ENCODE measurements at regions not wholly inside any gene's neighbourhood (a gene's known extent, or its start where the extent isn't known, plus 50 kb on each side); places are given as distances from the start of the nearest gene placed in this dataset.
"Not testable (repeated sequence)": the region's sequence is repeated elsewhere in the genome, so short reads cannot be mapped to it uniquely, and the experiment has no call there.

DNA sequence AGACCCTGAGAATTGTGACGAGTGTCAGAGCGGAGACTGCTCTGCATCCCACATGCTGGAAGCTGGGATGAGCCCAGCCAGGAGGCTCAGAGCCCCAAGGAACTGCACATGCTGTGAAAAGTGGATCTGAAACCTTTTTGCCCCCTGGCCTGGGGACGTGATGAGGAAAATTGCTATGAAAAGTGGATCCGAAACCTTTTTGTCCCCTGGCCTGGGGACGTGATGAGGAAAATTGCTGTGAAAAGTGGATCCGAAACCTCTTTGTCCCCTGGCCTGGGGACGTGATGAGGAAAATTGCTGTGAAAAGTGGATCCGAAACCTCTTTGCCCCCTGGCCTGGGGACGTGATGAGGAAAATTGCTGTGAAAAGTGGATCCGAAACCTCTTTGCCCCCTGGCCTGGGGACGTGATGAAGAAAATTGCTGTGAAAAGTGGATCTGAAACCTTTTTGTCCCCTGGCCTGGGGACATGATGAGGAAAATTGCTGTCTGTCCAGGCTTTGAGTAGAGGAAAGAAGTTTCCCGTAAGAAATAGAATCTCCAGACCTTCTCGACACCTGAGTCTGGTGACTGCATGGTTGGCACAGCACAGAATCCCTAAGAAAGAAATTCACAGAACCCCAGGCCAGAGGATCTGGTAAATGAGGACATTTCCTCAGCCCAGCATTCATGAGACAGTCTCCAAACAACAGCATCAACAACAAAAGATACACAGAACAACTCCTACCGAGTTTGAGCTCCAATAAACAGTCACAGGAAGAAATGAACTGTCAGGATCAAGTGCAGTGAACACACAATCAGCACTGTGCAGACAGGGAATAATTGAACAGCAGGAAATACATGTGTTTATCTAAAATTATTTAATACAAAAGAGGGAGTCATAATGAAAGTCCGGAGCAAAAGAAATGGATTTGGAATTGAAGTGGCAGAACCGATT lies 188.8 kb downstream of the LAT start:
- intact Hi-C loops (cut with DNase I; ENCODE audit: low total_unique reads); DNase-seq; H3K36me3 ChIP-seq (ENCODE audit: low read depth, missing control alignments); H3K4me3 ChIP-seq; H3K27me3 ChIP-seq; H3K27ac ChIP-seq; H3K9me3 ChIP-seq: not testable (repeated sequence)
- 87 to 91% methylated on average over 16 of the region's 16 CpGs for WGBS, 2 donors
- H3K4me1 ChIP-seq, result peaks cover 22% of the 10 kb centered on the region

GRCh38 chr16:29172098-29172724 lies 187.4 kb downstream of the LAT start:
- H3K9me3 ChIP-seq; H3K27ac ChIP-seq; H3K4me3 ChIP-seq; H3K27me3 ChIP-seq; intact Hi-C loops (cut with DNase I; ENCODE audit: low total_unique reads); DNase-seq; H3K36me3 ChIP-seq (ENCODE audit: low read depth, missing control alignments): not testable (repeated sequence)
- peaks cover 16% of the 10 kb centered on the region for H3K4me1 ChIP-seq
- 81% methylated on average over 7 of the region's 7 CpGs for WGBS, 2 donors

DNA sequence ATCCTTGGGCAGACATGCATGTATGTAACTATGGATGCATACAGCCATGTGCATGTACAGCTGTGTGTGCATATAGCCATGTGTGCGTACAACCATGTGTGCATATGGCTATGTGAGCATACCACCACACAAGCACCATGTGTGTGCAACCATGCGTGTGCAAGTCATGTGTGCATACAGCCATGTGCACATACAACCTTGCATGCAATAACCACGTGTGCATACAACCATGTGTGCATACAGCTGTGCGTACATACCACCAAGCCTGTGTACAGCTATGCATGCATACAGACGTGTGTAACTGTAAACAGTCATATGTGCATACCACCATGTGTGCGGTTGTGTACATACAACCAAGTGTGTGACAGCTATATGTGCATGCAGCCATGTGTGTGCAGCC lies 186.4 kb downstream of the LAT start:
- H3K27ac ChIP-seq; H3K9me3 ChIP-seq; H3K27me3 ChIP-seq; H3K36me3 ChIP-seq (ENCODE audit: low read depth, missing control alignments); H3K4me3 ChIP-seq; DNase-seq; intact Hi-C loops (cut with DNase I; ENCODE audit: low total_unique reads): not testable (repeated sequence)
- 94 to 100% methylated on average over 2 to 6 of the region's 6 CpGs for whole genome bisulfite sequencing, 2 donors
- H3K4me1 ChIP-seq, result peaks cover 12% of the 10 kb centered on the region

DNA sequence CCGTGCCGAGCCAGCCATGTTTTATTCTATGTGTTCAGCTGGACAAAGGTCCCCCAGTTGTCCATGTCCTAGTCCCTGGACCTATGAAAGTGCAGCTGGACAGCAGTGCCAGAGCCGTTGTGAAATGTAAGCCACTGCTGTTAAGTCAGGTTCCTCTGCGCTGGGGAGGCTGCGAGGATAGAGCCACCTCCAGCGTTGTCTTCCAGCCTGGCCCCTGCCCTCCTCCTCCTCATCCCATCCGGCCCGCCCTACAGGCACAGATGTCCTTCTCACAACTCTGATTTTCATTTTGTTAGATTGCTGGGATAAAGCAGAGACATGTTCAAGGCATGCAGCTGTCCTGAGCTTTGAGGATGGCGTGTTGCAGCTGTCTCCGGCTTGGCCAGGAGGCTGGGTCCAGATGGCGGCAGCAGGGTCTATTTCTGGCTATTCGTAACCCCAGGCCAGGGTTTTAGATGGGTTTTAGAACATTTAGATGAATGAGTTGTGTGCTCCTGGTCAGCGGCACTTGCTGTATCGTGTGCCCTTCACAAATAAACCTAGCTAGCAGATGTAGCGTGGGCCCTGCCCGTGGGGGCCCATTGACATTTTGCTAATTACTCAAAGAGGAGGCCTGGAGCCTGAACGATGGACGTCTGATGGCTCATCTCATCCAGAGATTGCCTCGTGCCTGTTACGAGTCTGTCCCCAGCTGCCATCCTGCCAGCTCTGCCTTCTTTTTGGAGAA lies 185.7 kb downstream of the LAT start:
- H3K4me1 ChIP-seq; DNase-seq; H3K27me3 ChIP-seq; H3K36me3 ChIP-seq (ENCODE audit: low read depth, missing control alignments); H3K4me3 ChIP-seq; intact Hi-C loops (cut with DNase I; ENCODE audit: low total_unique reads); H3K9me3 ChIP-seq: not testable (repeated sequence)
- WGBS, 2 donors, result 63 to 73% methylated on average over 19 to 20 of the region's 20 CpGs
- H3K27ac ChIP-seq, result peak overlapping the region in 1 of 2 donors; percentile 59

GRCh38 chr16:29169295-29169994 lies 184.6 kb downstream of the LAT start:
- DNase-seq; H3K9me3 ChIP-seq; H3K27me3 ChIP-seq; H3K4me3 ChIP-seq; H3K36me3 ChIP-seq (ENCODE audit: low read depth, missing control alignments); intact Hi-C loops (cut with DNase I; ENCODE audit: low total_unique reads); H3K4me1 ChIP-seq: not testable (repeated sequence)
- WGBS, 2 donors, result 47 to 69% methylated on average over 11 to 16 of the region's 16 CpGs
- H3K27ac ChIP-seq, result peak overlapping the region in 1 of 2 donors; percentile 59

DNA sequence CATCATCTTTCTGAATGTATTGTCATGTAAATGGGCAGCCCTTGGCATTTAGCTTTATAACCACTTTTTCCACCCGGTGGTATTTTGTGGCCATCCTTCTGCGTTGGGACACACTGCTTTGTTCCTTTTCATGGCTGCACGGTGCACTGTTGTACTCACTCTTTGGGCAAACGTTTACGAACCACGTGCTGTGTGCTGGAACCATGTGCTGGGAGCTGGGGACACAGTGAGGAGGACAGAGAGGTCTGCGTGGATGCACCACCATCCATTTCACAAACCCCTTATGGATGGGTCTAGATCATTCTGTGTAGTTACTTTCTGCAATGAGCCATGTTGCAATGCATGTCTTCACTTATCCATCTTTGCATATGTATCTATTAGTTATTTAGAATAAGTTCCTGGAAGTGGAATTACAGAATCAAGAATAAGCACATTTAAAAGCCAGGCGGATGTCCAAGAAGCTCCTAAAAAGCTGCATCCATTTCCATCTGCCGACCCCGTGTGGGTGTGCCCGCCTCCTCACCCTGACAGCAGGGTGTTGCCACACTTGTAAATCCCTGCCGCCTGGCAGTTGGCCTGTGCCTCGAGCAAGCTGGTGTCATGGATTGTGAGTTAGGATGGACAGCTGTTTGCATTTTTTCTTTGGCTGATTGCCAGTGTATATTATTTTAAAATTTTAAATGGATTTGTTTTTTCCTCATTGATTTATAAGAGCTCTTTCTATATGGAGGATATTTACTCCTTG lies 183.8 kb downstream of the LAT start:
- H3K4me1 ChIP-seq; DNase-seq; H3K36me3 ChIP-seq (ENCODE audit: low read depth, missing control alignments); H3K27ac ChIP-seq; intact Hi-C loops (cut with DNase I; ENCODE audit: low total_unique reads); H3K9me3 ChIP-seq; H3K4me3 ChIP-seq; H3K27me3 ChIP-seq: not testable (repeated sequence)
- 87 to 88% methylated on average over 13 of the region's 13 CpGs for WGBS, 2 donors

- H3K27me3 ChIP-seq; H3K36me3 ChIP-seq (ENCODE audit: low read depth, missing control alignments); H3K27ac ChIP-seq; intact Hi-C loops (cut with DNase I; ENCODE audit: low total_unique reads); H3K4me1 ChIP-seq; DNase-seq; H3K9me3 ChIP-seq; H3K4me3 ChIP-seq: not testable (repeated sequence)
- WGBS, 2 donors, result 82 to 83% methylated on average over 8 of the region's 8 CpGs
Observed at GRCh38 chr16:29164442-29165089, 179.7 kb downstream of the LAT start.

DNA sequence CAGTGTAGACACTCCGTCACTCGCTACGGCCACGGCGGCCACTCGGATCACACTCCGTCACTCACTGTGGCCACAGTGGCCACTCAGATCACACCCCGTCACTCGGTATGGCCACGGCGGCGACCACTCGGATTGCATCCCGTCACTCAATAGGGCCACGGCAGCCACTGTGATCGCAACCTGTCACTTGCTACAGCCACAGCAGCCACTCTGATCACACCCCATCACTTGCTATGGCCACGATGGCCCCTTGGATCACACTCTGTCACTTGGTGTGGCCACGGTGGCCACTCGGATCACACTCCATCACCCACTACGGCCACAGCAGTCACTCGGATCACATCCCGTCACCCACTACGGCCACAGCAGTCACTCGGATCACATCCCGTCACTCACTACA lies 175.3 kb downstream of the LAT start:
- H3K9me3 ChIP-seq; H3K27me3 ChIP-seq; DNase-seq; H3K36me3 ChIP-seq (ENCODE audit: low read depth, missing control alignments); intact Hi-C loops (cut with DNase I; ENCODE audit: low total_unique reads); H3K4me3 ChIP-seq: not testable (repeated sequence)
- Histone ChIP-seq H3K4me1 (peaks cover 32% of the 10 kb centered on the region), H3K27ac (peak overlapping the region; percentile 50 to 68)
- WGBS, 2 donors, result 91 to 92% methylated on average over 25 of the region's 25 CpGs

DNA sequence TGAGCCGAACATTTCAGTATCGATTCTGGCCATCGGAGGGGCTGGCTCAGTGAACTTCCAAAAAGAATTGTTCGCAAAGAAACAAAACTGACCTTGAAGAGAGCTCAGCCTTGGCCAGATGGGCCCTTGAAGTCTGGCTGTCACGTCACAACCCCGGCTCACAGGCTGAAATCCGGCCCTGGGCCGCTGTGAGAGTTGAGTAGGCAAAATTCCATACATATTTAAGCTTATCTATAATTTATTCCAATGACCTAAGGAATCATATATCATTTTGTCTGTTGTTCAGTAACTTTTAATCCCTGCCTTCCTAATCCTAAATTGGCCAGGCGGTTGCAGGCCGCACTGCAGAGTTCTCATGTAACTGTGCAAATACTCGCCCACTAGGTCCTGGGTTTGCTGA lies 174.8 kb downstream of the LAT start:
- WGBS, 2 donors, result 47 to 67% methylated on average over 11 of the region's 11 CpGs
- H3K36me3 ChIP-seq (ENCODE audit: low read depth, missing control alignments); DNase-seq; H3K27me3 ChIP-seq; intact Hi-C loops (cut with DNase I; ENCODE audit: low total_unique reads); H3K9me3 ChIP-seq; H3K4me3 ChIP-seq: not testable (repeated sequence)
- H3K27ac ChIP-seq, result peak overlapping the region; percentile 50 to 68
- H3K4me1 ChIP-seq, result peaks cover 32% of the 10 kb centered on the region

Measured in testis (tissue), 2 donors.